IPS-NIHi11 (cell line): ENCODE measurements at regions not wholly inside any gene's neighbourhood (a gene's known extent, or its start where the extent isn't known, plus 50 kb on each side); places are given as distances from the start of the nearest gene placed in this dataset.

ENCODE experiments used
- DNase-seq: peaks from one replicate; pipeline ENCODE4 v3.0.0; 2012; ENCODE audit warnings: mixed read lengths, low spot score

DNA sequence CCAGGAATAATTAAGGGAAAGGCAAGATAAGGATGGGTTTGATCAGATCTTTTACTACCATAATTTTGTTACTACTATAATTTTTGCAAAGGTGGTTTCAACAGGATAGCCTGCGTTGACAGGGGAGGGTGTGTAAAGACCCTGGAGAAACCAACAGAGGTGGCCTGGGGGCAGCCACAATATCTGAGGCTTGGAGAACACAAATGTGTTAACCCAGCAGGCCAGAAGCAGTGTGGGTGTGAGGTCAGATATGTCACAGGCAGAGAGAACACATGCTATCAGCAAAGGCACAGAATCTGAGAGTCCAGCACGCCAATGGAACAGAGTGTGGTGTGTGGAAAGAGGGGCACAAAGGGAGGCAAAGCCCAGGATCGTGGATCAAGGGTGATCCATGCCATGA is 399.4 kb upstream of the TRIB2 start:
- DNase-seq: no peak

- no peak for DNase-seq
Measured at GRCh38 chr2:12317814-12318426, 398.8 kb upstream of the TRIB2 start.

DNA sequence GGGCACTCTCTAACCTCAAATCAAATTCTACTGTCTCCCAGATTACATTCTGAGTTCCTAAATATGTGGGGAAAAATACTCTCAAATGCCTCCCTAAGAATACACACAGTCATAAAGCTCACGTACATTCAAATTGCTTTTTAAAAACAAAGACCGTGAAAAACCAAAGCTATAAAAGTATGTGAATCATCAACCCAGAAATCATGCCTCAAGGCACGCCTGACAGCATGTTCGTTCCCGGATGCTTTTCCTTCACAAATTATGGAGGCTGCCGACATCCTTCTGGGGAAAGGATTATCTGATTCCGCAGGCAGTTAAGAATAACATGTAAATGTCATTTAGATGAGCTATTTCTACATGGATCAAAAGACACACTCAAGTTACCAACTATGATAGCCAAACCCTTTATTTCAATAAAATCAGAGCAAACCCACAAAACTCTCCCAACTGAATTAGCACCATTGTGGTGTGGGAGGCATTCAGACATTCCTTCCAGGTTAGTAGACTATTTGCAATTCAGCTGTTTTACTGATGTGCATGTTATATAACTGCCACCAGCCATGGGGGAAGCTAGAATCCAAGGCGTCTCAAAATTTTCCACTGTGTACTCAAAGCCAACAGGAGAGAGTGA is 398.2 kb upstream of the TRIB2 start:
- DNase-seq: no peak

DNA sequence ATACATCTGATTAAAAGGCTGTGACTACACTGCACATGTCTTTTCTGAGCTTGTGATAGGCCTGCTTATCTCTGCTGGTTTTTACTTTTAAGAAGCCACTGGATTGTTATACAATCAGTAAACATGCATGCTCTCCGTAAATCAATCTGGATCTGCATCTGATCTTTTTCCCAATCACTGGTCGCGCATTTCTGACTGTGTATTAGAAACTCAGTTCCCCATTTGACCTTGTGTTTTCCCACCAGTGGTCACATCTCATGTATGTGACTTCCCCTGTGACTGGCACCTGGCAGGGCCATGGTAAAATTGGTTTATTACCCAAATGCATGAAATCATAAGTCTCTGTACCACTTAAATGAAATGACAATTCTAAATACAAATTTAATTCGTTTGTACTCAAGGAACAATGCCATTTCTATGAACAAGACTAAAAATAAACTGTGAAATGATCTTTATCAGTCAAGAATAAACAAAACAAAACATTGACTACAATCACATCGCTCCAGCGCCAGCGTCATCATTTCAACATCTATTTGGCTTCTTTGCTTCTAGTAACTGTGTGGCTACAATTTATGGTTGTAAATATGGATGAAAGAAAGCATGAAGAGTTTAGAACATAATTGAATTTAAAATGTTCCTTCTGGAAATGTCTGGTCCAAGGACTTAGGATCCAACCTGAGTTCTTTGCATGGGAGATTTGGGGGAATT is 396.6 kb upstream of the TRIB2 start:
- DNase-seq: no peak

DNA sequence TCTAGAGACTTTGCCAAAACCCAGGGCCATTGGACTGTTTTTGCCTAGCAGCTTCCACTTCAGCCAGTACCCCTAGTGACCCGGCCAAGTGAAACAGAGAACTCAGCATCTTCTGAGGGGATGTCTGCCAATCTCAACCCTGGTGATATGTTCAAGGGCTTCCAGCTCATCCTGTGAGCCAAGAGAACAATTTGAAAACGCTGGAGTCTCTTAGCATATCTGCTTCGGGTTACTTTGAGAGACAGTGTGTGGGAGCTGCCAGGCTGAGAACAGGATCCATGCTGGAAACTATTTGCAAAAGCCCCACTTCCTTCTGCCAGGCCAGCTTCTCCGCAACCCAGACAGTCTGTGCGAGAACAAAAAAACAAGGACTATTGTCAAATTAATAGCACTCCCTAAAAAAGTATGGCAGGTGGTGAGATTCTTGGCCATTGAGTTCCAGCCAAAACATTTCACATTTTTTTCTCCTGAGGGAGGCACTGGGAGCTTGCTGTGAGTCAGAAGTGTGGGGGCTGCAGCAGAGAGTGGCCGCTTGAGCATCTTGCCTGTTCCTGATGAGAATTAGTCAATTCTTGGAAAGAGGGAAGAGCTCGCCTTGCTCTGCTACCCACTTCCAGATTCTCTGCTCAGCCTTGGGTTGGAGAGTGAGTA is 395.6 kb upstream of the TRIB2 start:
- DNase-seq: no peak

DNA sequence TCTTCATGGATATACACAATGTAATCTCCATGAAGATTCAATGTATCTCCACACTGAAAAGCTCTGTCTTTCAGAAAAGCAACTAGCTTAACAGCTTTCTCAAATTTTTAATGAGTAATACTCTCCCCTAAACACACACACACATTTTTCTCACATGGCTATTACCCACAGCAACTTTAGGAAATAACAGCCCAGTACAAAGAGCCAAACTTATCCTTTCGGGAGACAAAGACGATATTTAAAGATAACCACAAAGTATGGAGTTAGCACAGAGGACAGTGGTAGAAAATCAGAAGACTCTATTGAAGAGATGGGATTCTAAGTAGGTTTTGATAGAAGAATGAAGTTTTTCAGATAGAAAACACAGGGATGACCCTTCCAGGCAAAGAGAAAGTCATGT is 394.9 kb upstream of the TRIB2 start:
- no peak for DNase-seq

- DNase-seq: no peak
Measured at GRCh38 chr2:12325806-12326205, 390.9 kb upstream of the TRIB2 start.

DNA sequence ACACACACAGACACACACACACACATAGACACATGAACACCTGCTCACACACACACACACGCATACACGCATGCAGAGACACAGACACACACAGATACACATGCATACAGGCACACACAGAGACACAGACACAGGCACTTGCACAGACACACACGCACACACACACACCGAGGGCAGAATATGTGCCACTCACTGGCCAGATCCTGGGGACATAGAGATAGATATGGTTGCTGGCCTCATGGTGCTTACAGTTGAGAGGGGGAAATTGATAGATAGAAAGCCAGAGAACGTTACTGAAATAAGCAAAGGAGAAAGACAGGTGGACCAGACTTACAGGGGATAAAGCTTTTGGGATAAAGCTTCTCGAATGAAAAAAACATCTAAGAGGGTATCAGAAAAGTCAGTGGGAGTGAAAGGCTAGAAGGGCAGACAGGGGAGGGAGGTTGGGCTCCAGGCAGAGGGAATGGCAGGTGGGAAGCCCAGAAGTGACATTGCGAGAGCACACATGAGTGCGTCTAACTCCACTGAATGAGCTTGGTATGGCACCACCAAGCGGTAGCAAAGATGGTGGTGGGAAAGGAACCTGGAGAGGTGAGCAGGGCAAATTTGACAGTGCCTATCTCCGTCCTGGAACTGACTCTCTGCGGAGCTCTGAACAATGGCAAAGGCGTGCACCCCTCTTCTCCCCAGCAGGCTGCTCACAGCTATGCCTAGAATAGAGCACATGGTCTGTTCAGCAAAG is 390.1 kb upstream of the TRIB2 start:
- DNase-seq: peak; percentile 33

- DNase-seq: no peak
Measured at GRCh38 chr2:12330916-12331315, 385.8 kb upstream of the TRIB2 start.

DNA sequence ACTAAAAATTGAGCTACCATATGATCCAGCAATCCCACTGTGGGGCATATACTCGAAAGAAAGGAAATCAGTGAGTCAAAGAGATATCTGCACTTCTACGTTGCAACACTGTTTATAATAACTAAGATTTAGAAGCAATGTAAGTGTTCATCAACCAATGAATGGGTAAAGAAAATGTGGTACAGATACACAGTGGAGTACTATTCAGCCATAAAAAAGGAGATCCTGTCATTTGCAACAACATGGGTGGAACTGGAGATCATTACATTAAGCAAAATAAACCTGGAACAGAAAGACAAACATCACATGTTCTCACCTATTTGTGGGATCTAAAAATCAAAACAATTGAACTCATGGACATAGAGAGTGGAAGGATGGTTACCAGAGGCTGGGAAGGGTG is 385.0 kb upstream of the TRIB2 start:
- DNase-seq: no peak

DNA sequence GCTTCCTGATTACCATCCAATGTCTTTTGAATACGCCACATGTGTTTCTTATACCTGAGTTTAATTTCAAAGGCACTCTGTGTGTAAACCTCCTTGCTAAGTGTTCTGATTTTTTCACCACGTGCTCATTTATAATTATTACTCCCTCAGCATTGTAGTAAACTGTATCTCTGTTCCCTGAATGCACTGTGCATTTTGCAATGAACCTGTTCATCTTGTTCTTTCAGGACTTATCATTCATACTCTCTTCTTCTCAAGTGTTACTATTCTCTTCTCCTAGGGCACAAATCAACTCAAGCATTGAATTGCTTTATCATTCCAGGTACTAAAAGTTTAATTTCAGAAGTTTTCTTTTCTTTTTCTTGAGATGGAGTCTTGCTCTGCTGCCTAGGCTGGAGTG is 383.4 kb upstream of the TRIB2 start:
- no peak for DNase-seq

DNA sequence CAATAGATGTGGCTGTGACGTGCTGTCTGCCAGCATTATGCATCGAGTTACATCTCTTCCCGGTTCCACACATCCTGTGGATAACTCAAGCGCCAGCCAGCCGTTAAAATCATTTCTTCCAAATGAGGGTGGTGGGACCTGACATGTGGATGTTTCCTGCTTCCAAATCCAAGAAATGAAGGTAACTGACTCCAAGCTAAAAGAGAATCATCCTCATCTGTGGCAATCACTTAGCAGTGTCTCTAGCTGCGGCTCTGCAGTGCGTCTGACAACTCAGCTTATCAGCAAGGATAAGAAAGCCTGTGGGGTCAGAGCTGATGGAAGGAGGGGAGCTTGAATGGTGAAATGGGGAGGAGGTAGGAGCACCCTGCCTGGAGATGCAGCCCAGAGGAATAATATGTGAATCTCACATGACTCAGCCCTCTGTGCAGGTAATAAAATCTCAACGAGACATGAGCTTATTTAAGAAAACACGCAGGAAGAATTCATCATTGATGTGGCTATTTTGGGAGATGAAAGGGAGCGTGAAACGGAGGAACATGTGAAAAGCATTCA is 382.2 kb upstream of the TRIB2 start:
- DNase-seq: no peak

DNA sequence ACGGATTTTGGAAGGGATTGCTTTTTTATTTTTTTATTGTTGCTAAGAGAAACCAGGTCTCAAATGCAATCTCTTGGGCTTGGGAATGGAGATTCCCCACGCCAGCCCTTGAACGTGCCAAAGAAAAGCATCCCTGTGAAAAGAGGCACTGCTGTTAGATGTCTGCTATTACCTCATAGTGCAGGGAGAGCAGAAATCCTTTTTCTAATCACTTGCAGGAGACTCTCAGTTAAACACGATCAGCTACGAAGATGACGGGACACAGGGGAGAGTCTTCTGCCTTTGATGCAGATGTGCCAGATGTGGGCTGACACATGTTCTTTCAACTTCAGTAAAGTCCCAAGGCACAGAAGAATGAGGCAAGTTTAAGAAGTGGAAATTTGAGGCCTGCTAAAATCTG is 381.6 kb upstream of the TRIB2 start:
- no peak for DNase-seq

- DNase-seq: no peak
Measured at GRCh38 chr2:12335995-12336394, 380.7 kb upstream of the TRIB2 start.

GRCh38 chr2:12338946-12339697 is 377.6 kb upstream of the TRIB2 start:
- no peak for DNase-seq

- no peak for DNase-seq
Measured at GRCh38 chr2:12340164-12340563, 376.6 kb upstream of the TRIB2 start.

GRCh38 chr2:12341215-12341614 is 375.5 kb upstream of the TRIB2 start:
- DNase-seq: no peak

DNA sequence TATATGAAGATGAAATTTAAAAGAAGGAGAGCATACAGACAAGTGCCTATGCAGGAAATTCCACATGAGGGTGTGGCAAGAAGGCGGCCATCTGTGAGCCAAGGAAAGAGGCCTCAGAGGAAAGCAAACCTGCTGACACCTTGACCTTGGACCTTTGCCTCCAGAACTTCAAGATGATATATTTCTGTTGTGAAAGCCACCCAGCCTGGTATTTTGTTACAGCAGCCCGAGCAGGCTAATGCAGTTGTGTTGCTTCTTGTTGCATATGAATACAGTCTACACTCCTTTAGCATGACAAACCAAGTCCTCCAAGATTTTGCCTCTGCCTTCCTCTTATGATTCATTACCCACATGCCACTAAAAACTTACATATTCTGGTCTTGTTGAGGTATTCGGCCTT is 374.8 kb upstream of the TRIB2 start:
- no peak for DNase-seq

DNA sequence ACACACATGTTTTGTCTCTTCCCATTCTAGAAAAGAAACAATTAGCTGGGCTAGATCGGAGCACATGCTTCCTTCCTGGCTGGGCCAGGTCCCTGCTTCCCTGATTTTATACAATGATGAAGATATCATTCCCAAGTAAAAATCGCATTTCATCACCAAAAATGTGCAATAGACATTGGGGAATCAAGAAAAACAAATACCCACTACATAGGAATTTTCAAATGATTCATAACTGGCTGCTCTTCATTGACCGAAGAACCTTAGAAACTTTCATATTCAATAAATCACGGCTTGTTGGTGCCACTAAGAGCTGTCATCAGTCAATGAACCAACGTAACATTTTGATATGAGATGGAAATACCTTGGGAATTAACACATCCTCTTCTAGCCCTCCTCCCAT is 373.6 kb upstream of the TRIB2 start:
- DNase-seq: no peak

GRCh38 chr2:12347066-12347493 is 369.7 kb upstream of the TRIB2 start:
- no peak for DNase-seq

DNA sequence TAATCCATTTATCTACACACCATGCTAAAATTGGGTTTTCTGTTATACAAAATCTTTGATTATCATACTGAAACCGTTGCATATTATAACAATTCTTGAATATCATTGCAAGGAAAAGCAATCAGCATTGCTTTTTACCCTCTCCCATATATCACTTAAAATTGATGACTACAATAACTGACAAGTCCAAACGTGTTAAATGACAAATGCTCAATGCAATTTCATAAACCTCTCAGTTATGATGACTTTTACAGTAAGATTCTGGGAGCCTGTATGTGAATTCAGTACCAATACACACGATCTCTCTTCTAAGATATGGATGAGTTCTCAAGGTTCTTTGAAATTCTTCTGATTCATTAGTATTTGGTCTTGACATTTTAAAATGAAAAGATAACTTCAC is 368.5 kb upstream of the TRIB2 start:
- no peak for DNase-seq
